ENCODE measurements at regions not wholly inside any gene's neighbourhood (a gene's known extent, or its start where the extent isn't known, plus 50 kb on each side); places are given as distances from the start of the nearest gene placed in this dataset.
"Not testable (repeated sequence)": the region's sequence is repeated elsewhere in the genome, so short reads cannot be mapped to it uniquely, and the experiment has no call there.

DNA sequence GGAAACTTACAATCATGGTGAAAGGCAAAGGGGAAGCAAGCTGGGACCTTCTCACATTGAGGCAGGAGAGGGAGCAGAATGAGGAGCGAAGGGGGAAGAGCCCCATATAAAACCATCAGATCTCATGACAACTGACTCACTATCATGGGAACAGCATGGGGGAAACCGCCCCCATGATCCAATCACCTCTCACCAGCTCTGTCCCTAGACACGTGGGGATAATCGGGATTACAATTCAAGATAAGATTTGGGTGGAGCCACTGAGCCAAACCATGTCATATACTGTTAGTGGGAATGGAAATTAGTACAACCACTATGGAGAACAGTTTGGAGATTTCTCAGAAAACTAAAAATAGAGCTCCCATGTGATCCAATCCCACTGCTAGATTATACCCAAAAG is 163.7 kb downstream of the MANEA start:
- ATAC-seq (replicated peaks) (no peak), DNase-seq (no peak)
- H3K36me3 Mint-ChIP-seq = no peaks in the 10 kb centered on the region
- no peaks in the 10 kb centered on the region for H3K9me3 Mint-ChIP-seq
- no peaks in the 10 kb centered on the region for H3K4me1 Mint-ChIP-seq
- H3K27me3 Mint-ChIP-seq = no peaks in the 10 kb centered on the region
- no peak overlapping the region for H3K27ac Mint-ChIP-seq
- no peak overlapping the region for H3K4me3 Mint-ChIP-seq

DNA sequence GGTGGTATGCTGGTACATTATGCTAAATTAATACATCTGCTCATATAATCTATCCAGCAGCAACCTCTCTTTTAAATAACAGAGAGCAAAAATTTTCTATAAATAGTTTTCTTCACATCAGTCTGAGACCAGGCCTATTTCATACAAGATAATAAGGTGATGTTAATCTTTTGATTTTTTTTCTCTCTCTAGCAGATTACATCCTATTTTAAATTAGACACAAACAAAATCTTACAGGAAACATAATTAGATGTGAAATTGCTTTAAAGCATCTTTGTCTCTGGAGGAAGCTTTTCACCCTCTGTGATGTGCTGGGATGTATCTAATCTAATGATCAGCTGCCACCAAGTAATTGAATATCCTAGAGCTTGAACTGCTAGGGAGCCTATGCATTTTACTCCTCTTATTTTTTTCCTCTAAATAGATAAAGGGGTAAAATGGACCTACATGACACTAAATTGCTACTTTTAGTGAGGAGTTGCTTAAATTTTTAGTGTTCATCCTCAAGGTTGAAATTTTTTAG is 165.5 kb downstream of the MANEA start:
- no peaks in the 10 kb centered on the region for H3K36me3 Mint-ChIP-seq
- H3K9me3 Mint-ChIP-seq = no peaks in the 10 kb centered on the region

DNA sequence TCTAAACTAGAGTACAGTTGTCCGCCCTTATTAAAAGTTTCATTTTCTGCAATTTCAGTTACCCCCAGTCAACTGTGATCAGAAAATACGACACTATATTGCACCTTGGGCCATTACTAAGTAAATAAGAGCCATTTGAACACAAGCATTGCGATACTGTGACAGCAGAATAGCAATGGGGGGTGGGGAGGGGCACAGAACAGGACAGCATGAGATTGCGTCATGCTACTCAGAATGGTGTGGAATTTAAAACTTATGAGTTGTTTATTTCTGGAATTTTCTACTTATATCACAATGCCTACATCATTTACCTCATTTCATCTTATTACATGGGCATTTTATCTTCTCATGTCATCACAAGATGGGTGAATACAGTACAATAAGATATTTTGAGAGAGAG is 166.3 kb downstream of the MANEA start:
- Mint-ChIP-seq H3K4me3 (no peak overlapping the region), H3K9me3 (no peaks in the 10 kb centered on the region), H3K4me1 (no peaks in the 10 kb centered on the region), H3K27ac (no peak overlapping the region), H3K27me3 (no peaks in the 10 kb centered on the region), H3K36me3 (no peaks in the 10 kb centered on the region)
- DNase-seq (no peak), ATAC-seq (replicated peaks) (no peak)

More for the DNA sequence above, 165.5 kb downstream of the MANEA start:
- Mint-ChIP-seq H3K27ac (no peak overlapping the region), H3K4me1 (no peaks in the 10 kb centered on the region), H3K27me3 (no peaks in the 10 kb centered on the region), H3K4me3 (no peak overlapping the region)
- ATAC-seq (replicated peaks) (no peak), DNase-seq (no peak)

DNA sequence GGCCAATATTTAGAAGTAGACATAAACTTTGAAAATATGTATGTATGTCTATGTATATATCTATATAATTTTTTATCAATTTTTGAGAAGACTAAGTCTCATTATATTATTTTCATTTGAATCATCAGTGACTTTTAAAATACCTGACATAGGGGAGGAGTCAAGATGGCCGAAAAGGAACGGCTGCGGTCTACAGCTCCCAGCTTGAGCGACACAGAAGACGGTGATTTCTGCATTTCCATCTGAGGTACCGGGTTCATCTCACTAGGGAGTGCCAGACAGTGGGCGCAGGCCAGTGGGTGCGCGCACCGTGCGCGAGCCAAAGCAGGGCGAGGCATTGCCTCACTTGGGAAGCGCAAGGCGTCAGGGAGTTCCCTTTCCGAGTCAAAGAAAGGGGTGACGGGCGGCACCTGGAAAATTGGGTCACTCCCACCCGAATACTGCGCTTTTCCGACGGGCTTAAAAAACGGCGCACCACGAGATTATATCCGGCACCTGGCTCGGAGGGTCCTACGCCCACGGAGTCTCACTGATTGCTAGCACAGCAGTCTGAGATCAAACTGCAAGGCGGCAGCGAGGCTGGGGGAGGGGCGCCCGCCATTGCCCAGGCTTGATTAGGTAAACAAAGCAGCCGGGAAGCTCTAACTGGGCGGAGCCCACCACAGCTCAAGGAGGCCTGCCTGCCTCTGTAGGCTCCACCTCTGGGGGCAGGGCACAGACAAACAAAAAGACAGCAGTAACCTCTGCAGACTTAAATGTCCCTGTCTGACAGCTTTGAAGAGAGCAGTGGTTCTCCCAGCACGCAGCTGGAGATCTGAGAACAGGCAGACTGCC is 181.1 kb downstream of the MANEA start:
- H3K27ac Mint-ChIP-seq; H3K4me1 Mint-ChIP-seq; H3K4me3 Mint-ChIP-seq; H3K9me3 Mint-ChIP-seq; DNase-seq; ATAC-seq (replicated peaks); H3K36me3 Mint-ChIP-seq; H3K27me3 Mint-ChIP-seq: not testable (repeated sequence)

DNA sequence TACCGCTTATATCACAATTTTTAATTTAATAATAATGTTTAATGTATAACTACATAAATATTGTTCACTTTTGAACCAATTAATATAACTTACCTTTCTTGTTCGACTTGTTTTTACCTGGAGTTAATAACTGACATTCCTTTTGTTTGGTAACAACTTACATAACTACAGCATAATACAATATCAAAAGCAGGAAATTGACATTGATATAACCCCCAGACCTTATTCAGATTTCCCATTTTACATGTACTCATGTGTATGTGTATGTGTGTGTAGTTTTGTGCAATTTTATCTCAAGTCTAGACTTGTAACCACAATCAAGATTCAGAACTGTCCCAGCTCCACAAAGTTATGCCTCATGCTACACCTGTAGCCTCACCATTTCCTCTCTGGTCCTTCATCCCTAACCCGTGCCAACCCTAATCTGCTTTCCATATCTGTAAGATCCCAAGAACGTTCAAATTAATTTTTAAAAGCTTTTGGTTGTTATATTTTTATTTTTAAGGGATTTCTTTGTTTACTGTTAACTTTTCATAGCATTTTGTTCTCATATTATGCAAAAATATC is 190.6 kb downstream of the MANEA start:
- Mint-ChIP-seq H3K36me3 (no peaks in the 10 kb centered on the region), H3K9me3 (no peaks in the 10 kb centered on the region), H3K4me3 (no peak overlapping the region), H3K27ac (no peak overlapping the region), H3K27me3 (no peaks in the 10 kb centered on the region), H3K4me1 (no peaks in the 10 kb centered on the region)
- DNase-seq (no peak), ATAC-seq (replicated peaks) (no peak)

DNA sequence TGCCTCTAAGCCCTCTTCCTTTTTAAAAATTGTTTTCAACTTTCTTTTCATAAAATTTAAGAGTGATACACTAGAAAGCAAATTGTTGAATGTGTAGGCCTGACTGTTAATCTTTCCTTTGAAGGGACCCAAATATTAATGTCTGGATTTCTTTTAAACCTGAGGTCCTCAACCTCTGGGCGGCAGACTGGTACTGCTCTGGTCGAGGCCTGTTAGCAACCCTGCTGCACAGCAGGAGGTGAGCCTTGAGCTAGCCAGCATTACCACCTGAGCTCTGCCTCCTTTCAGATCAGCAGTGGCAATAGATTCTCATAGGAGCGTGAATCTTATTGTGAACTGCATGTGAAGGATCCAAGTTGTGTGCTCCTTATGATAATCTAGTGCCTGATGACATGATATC is 191.2 kb downstream of the MANEA start:
- no peak overlapping the region for H3K27ac Mint-ChIP-seq
- peak in 1 of 2 donors; percentile 36 for ATAC-seq (replicated peaks)
- no peak overlapping the region for H3K4me3 Mint-ChIP-seq

DNA sequence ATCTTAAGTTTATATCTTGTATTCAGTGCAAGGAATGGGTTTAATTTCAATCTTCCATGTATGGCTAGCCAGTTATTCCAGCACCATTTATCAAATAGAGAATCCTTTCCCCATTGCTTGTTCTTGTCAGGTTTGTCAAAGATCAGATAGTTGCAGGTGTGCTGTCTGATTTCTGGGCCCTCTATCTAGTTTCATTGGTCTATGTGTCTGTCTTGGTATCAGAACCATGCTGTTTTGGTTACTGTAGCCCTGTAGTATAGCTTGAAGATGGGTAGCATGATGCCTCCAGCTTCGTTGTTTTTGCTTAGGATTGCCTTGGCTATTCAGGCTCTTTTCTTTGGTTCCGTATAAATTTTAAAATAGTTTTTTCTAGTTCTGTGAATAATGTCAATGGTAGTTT is 200.0 kb downstream of the MANEA start:
- ATAC-seq (replicated peaks) (no peak), DNase-seq (no peak)
- H3K4me1 Mint-ChIP-seq = no peaks in the 10 kb centered on the region
- H3K4me3 Mint-ChIP-seq = no peak overlapping the region
- H3K27me3 Mint-ChIP-seq = no peaks in the 10 kb centered on the region
- H3K36me3 Mint-ChIP-seq = no peaks in the 10 kb centered on the region
- no peak overlapping the region for H3K27ac Mint-ChIP-seq
- H3K9me3 Mint-ChIP-seq = peaks cover 0 to 7% of the 10 kb centered on the region in 2 donors

More for the DNA sequence above, 191.2 kb downstream of the MANEA start:
- Mint-ChIP-seq H3K9me3 (no peaks in the 10 kb centered on the region), H3K27me3 (no peaks in the 10 kb centered on the region), H3K4me1 (no peaks in the 10 kb centered on the region), H3K36me3 (no peaks in the 10 kb centered on the region)
- DNase-seq = no peak

DNA sequence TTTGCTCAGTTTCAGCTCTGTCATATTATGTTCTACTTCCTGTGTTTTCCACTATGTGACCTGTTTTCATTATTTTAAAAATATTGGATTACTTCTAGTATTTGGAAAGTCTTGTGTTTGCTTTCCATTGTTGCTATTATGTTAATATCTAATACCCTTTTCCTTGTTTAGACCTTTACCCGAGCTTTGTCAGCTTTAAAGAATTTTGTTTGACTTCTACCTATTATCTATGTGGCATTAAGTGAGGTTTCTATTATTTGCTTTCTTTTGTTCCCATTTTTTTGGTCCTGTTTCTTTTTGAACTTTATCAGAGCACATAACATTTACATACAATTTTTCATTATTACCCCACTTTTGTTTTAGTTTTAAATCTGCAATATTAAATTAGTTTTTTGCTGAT is 202.7 kb downstream of the MANEA start:
- Mint-ChIP-seq H3K27ac (no peak overlapping the region), H3K9me3 (peaks cover 0 to 8% of the 10 kb centered on the region in 2 donors), H3K27me3 (no peaks in the 10 kb centered on the region), H3K36me3 (no peaks in the 10 kb centered on the region), H3K4me3 (no peak overlapping the region), H3K4me1 (no peaks in the 10 kb centered on the region)
- DNase-seq (no peak), ATAC-seq (replicated peaks) (no peak)

DNA sequence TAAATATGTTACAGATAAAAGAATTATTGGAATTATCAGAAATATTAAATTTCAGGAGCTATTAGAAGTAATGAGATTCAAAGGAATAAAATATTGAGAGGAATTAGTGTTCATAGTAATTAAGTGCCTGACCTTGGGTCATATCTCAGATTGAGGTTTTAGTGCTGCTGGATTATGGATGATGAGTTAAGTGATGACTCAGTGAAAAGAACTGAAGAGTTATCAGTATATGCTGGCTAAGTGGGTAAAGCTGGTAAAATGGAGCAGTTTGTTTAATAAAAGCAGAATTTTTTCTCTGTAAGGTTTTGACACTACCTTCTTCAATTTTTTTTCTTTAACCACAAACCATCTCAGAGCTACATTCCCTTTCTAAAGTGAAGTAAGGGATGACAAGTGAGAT is 206.7 kb downstream of the MANEA start:
- ATAC-seq (replicated peaks) = no peak
- H3K4me1 Mint-ChIP-seq = no peaks in the 10 kb centered on the region

DNA sequence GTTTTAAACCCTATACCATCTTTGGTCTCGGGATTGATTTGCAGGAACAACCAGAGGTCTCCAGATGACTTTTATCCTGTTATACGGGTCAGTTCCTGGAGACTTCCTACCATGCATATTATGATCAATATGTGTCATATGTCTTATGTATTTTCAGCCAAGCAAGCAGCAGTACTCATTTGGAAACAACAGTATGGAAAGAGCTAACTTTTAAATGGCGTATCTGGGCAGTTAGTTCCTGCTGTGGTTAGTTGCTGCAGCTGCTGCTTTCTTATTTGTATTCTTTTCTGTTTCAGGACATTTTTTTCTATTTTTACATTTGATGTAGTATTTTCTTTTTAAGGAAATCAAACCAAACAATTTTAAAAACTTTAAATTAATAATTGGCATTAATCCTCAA is 207.5 kb downstream of the MANEA start:
- no peak for ATAC-seq (replicated peaks)
- Mint-ChIP-seq H3K36me3 (no peaks in the 10 kb centered on the region), H3K9me3 (peaks cover 0 to 1% of the 10 kb centered on the region in 2 donors), H3K4me1 (no peaks in the 10 kb centered on the region), H3K4me3 (no peak overlapping the region), H3K27ac (no peak overlapping the region), H3K27me3 (no peaks in the 10 kb centered on the region)
- no peak for DNase-seq

More for the DNA sequence above, 206.7 kb downstream of the MANEA start:
- no peak for DNase-seq
- no peaks in the 10 kb centered on the region for H3K27me3 Mint-ChIP-seq
- peaks cover 0 to 1% of the 10 kb centered on the region in 2 donors for H3K9me3 Mint-ChIP-seq
- no peak overlapping the region for H3K27ac Mint-ChIP-seq
- no peak overlapping the region for H3K4me3 Mint-ChIP-seq
- H3K36me3 Mint-ChIP-seq = no peaks in the 10 kb centered on the region

DNA sequence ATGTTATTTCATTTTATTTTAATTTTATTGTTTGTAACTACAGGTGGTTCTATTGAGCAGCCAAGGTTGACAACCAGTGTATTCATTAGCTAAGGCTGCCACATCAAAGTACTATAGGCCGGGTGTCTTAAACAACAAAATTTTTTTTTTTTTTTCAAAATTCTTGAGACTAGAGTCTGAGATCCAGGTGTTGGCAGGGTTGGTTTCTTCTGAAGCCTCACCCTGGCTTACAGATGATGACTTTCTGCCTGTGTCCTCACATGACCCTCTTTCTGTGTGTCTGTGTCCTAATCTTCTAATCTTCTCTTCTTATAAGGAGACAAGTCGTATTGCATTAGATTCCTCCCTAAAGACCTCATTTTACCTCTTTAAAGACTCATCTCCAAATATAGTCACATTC is 208.4 kb downstream of the MANEA start:
- Mint-ChIP-seq H3K27me3 (no peaks in the 10 kb centered on the region), H3K36me3 (no peaks in the 10 kb centered on the region), H3K4me1 (no peaks in the 10 kb centered on the region), H3K27ac (no peak overlapping the region), H3K4me3 (no peak overlapping the region), H3K9me3 (peaks cover 0 to 1% of the 10 kb centered on the region in 2 donors)
- DNase-seq (no peak), ATAC-seq (replicated peaks) (no peak)

DNA sequence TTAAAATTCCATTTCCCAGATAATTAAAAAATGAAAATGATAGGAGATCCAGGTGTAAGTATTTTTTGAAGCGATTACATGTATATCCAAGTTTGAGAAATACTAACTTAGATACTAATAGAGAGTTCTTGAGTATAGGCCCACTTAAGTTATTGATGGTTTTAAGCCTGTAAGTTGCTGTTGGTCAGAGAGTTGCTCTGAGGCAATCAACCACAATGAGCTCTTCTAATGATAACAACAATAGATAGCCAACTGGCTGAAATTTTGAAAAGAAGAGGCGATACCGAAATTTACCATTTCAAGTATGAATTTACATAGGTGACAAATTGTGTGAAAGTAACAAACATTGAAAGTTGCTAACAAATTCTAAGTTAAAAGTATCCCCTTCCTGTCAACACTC is 209.5 kb downstream of the MANEA start:
- no peak overlapping the region for H3K4me3 Mint-ChIP-seq
- no peaks in the 10 kb centered on the region for H3K4me1 Mint-ChIP-seq
- no peak for ATAC-seq (replicated peaks)

DNA sequence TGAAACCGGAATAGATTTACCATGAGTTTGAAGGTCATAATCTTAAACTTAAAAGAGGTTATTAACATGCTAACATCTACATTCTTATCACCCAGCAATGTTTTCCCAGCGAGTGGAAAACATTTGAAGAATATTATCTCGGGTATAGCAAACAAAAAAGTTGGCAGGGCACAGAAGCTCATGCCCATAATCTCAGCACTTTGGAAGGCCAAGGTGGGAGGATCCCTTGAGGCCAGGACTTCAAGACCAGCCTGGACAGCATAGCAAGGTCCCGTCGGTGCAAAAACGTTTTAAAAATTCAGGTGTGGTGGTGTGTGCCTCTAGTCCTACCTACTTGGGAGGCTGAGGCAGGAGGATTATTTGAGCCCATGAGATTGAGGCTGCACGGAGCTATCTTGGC is 213.5 kb downstream of the MANEA start:
- H3K9me3 Mint-ChIP-seq = peaks cover 3% of the 10 kb centered on the region in 2 donors
- ATAC-seq (replicated peaks) (no peak), DNase-seq (no peak)
- H3K36me3 Mint-ChIP-seq = no peaks in the 10 kb centered on the region
- H3K4me3 Mint-ChIP-seq = no peak overlapping the region
- H3K27me3 Mint-ChIP-seq = no peaks in the 10 kb centered on the region
- H3K27ac Mint-ChIP-seq = no peak overlapping the region
- H3K4me1 Mint-ChIP-seq = no peaks in the 10 kb centered on the region

More for the DNA sequence above, 209.5 kb downstream of the MANEA start:
- Mint-ChIP-seq H3K9me3 (peaks cover 0 to 1% of the 10 kb centered on the region in 2 donors), H3K27ac (no peak overlapping the region), H3K36me3 (no peaks in the 10 kb centered on the region), H3K27me3 (no peaks in the 10 kb centered on the region)
- no peak for DNase-seq

DNA sequence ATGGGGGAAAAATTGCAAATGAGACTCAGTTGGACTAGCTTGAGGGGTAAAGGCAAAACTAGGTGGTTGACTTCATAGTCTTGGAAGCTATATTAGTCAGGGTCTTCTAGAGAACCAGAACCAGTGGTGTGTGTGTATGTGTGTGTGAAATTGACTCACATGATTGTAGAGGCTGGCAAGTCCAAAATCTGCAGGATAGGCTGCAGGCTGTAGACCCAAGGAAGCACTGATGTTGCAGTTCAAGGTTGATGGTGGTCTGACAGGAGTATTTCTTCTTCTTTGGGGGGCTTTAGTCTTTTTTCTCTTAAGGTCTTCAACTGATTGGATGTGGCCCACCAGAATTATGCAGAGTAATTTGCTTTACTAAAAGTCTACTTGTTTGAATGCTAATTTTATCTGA is 217.4 kb downstream of the MANEA start:
- no peak for ATAC-seq (replicated peaks)
- no peak overlapping the region for H3K27ac Mint-ChIP-seq
- H3K27me3 Mint-ChIP-seq = no peaks in the 10 kb centered on the region

DNA sequence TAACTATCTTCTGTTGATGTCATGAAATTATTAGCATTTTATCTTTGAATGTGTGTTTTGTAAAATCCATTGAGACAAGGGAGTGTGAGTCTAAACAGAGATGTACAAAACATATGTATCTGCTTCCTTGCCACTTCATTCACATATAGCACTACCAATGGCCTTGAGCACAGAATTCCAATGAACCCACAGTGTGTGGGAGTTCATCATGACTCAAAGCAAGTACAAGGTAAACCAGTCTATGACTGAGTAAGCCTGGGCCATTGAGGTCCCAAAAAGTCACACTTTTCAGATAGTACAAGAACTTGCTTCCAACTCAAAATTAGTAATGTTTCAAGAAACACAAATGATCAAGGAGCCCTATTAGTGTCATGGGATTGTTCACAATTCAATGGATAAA is 218.6 kb downstream of the MANEA start:
- H3K36me3 Mint-ChIP-seq = no peaks in the 10 kb centered on the region
- H3K27ac Mint-ChIP-seq = no peak overlapping the region
- no peak overlapping the region for H3K4me3 Mint-ChIP-seq
- no peaks in the 10 kb centered on the region for H3K27me3 Mint-ChIP-seq
- H3K9me3 Mint-ChIP-seq = peaks cover 3% of the 10 kb centered on the region in 2 donors
- no peak for DNase-seq
- no peaks in the 10 kb centered on the region for H3K4me1 Mint-ChIP-seq
- no peak for ATAC-seq (replicated peaks)

More for the DNA sequence above, 217.4 kb downstream of the MANEA start:
- no peak overlapping the region for H3K4me3 Mint-ChIP-seq
- H3K9me3 Mint-ChIP-seq = peaks cover 3% of the 10 kb centered on the region in 2 donors
- no peaks in the 10 kb centered on the region for H3K4me1 Mint-ChIP-seq
- no peaks in the 10 kb centered on the region for H3K36me3 Mint-ChIP-seq
- DNase-seq = no peak

Measured in stimulated activated naive B cell treated with anti-CD40 and anti-IgM and Interleukin-4, amounts not matched to agents 10 μg/mL and 1 μg/mL and 100 μg/mL, for 72 hours (primary cell).